IMR-90 (cell line): ENCODE measurements at regions not wholly inside any gene's neighbourhood (a gene's known extent, or its start where the extent isn't known, plus 50 kb on each side); places are given as distances from the start of the nearest gene placed in this dataset.

Source experiments
- ATAC-seq: fragments of 200-7000 bp; cut with Tn5 transposase; 2 replicates; pipeline ENCODE4 v1.9.1; 2020; ENCODE audit warnings: low read depth, mild to moderate bottlenecking, moderate library complexity
- BruUV-seq: library from RNA; stranded (reverse); fragments of 400-500 nt; replicated peaks from 2 replicates; lab custom pipeline; 2021; lab: Mats Ljungman, UMichigan
- CTCF ChIA-PET: fragments of 300-600 bp; formaldehyde crosslinking; extraction: SDS; loops from one replicate; lab custom pipeline; 2021; ENCODE audit warnings: antibody characterized with exemption; lab: Yijun Ruan, JAX
- POLR2A ChIA-PET: fragments of 300-600 bp; sonication (Branson Sonifier 250); formaldehyde crosslinking; loops from one replicate; lab custom pipeline; 2022; ENCODE audit warnings: antibody characterized with exemption; ENCODE audit not compliant: unreplicated experiment; lab: Charles Lee
- DNase-seq: peaks from one replicate; pipeline ENCODE4 v3.0.0; 2013
- H2AFZ ChIP-seq: replicated peaks from 2 replicates; pipeline ENCODE3; 2013; ENCODE audit warnings: low read length, mild to moderate bottlenecking; ENCODE audit not compliant: poor library complexity
- H2AK5ac ChIP-seq: 2 replicates; pipeline ENCODE4 v1.6.1; 2013; ENCODE audit warnings: low read depth, low read length, inconsistent platforms
- H2AK9ac ChIP-seq: replicated peaks from 2 replicates; pipeline ENCODE3; 2013; ENCODE audit warnings: mild to moderate bottlenecking, low read depth, low read length, moderate library complexity; ENCODE audit not compliant: poor library complexity
- H2BK120ac ChIP-seq: 2 replicates; pipeline ENCODE4 v1.6.1; 2013; ENCODE audit warnings: low read depth, low read length, inconsistent platforms
- H2BK15ac ChIP-seq: 3 replicates; pipeline ENCODE4 v1.6.1; 2013; ENCODE audit warnings: low read depth, low read length, inconsistent platforms
- H2BK20ac ChIP-seq: 2 replicates; pipeline ENCODE4 v1.6.1; 2013; ENCODE audit warnings: low read depth, mild to moderate bottlenecking, inconsistent platforms, low read length, moderate library complexity
- H2BK5ac ChIP-seq: 2 replicates; pipeline ENCODE4 v1.6.1; 2013; ENCODE audit warnings: mild to moderate bottlenecking, low read depth, low read length, inconsistent platforms; ENCODE audit not compliant: poor library complexity, severe bottlenecking
- H3K14ac ChIP-seq: replicated peaks from 2 replicates; pipeline ENCODE4 v1.6.1; 2013; ENCODE audit warnings: low read depth, low read length, inconsistent platforms
- H3K18ac ChIP-seq: 2 replicates; pipeline ENCODE4 v1.6.1; 2013; ENCODE audit warnings: low read depth, low read length, control low read depth
- H3K23ac ChIP-seq: 2 replicates; pipeline ENCODE4 v1.6.1; 2013; ENCODE audit warnings: low read depth, low read length, inconsistent platforms
- H3K27ac ChIP-seq: 2 replicates; pipeline ENCODE4 v1.5.1; 2013; ENCODE audit warnings: mild to moderate bottlenecking, control low read depth, low read length; ENCODE audit not compliant: insufficient read depth
- H3K27me3 ChIP-seq: 2 replicates; pipeline ENCODE4 v1.6.1; 2013; ENCODE audit warnings: low read length; ENCODE audit not compliant: control insufficient read depth, insufficient read depth
- H3K36me3 ChIP-seq: 2 replicates; pipeline ENCODE4 v1.6.1; 2013; ENCODE audit warnings: low read length, mixed read lengths; ENCODE audit not compliant: control insufficient read depth, insufficient read depth
- H3K4ac ChIP-seq: 2 replicates; pipeline ENCODE4 v1.6.1; 2013; ENCODE audit warnings: low read depth, low read length, inconsistent platforms
- H3K4me1 ChIP-seq: 2 replicates; pipeline ENCODE4 v1.6.1; 2013; ENCODE audit warnings: low read length, mixed read lengths; ENCODE audit not compliant: control insufficient read depth, insufficient read depth
- H3K4me2 ChIP-seq: 2 replicates; pipeline ENCODE4 v1.6.1; 2013; ENCODE audit warnings: low read depth, mild to moderate bottlenecking, control low read depth, low read length, moderate library complexity
- H3K4me3 ChIP-seq: 2 replicates; pipeline ENCODE4 v1.5.1; 2013; ENCODE audit warnings: low read depth, mild to moderate bottlenecking, control low read depth, low read length, moderate library complexity; ENCODE audit not compliant: insufficient read depth
- H3K56ac ChIP-seq: 2 replicates; pipeline ENCODE4 v1.6.1; 2013; ENCODE audit warnings: low read length, inconsistent platforms; ENCODE audit not compliant: insufficient read depth; ENCODE audit errors: extremely low read depth
- H3K79me1 ChIP-seq, 2 experiments: 2 replicates each; pipeline ENCODE4 v1.6.1; 2013; ENCODE audit warnings: low read length in 2 of 2, inconsistent platforms in 1 of 2, low read depth in 1 of 2
- H3K9ac ChIP-seq: 2 replicates; pipeline ENCODE4 v1.6.1; 2013; ENCODE audit warnings: low read depth, low read length, control low read depth
- H3K9me1 ChIP-seq: 2 replicates; pipeline ENCODE4 v1.6.1; 2013; ENCODE audit warnings: low read length, inconsistent platforms; ENCODE audit not compliant: insufficient read depth
- H3K9me3 ChIP-seq: 2 replicates; pipeline ENCODE4 v1.6.1; 2013; ENCODE audit warnings: low read length; ENCODE audit not compliant: control insufficient read depth, insufficient read depth
- H4K20me1 ChIP-seq: 2 replicates; pipeline ENCODE4 v1.6.1; 2013; ENCODE audit warnings: low read length, inconsistent platforms; ENCODE audit not compliant: insufficient read depth
- H4K5ac ChIP-seq: 2 replicates; pipeline ENCODE4 v1.6.1; 2013; ENCODE audit warnings: mild to moderate bottlenecking, low read depth, low read length, control low read depth
- H4K8ac ChIP-seq, 2 experiments: 2 replicates each; pipeline ENCODE4 v1.6.1; 2013; ENCODE audit warnings: low read depth in 2 of 2, low read length in 2 of 2, control low read depth in 1 of 2, inconsistent platforms in 1 of 2
- H4K91ac ChIP-seq: 2 replicates; pipeline ENCODE4 v1.6.1; 2013; ENCODE audit warnings: low read depth, low read length, inconsistent platforms; ENCODE audit not compliant: insufficient read depth
- BHLHE40 ChIP-seq: fragments of 150-350 bp; IDR thresholded peaks from 2 replicates; pipeline ENCODE4 v1.6.1; 2016; ENCODE audit warnings: mild to moderate bottlenecking, low read depth, low read length
- CEBPB ChIP-seq: IDR thresholded peaks from 2 replicates; pipeline ENCODE4 v1.6.1; 2012; ENCODE audit warnings: low read depth, low read length, improper control_type of control experiment
- CHD1 ChIP-seq: IDR thresholded peaks from 2 replicates; pipeline ENCODE4 v1.6.1; 2012; ENCODE audit warnings: low read depth, low read length, improper control_type of control experiment
- ELK1 ChIP-seq: fragments of 150-350 bp; IDR thresholded peaks from 2 replicates; pipeline ENCODE4 v1.6.1; 2016; ENCODE audit warnings: low read depth, mild to moderate bottlenecking, low read length, moderate library complexity, borderline replicate concordance
- MAFK ChIP-seq: IDR thresholded peaks from 2 replicates; pipeline ENCODE4 v1.6.1; 2012; ENCODE audit warnings: low read depth, low read length, improper control_type of control experiment
- MAZ ChIP-seq: IDR thresholded peaks from 2 replicates; pipeline ENCODE4 v1.6.1; 2012; ENCODE audit warnings: low read depth, mild to moderate bottlenecking, low read length, improper control_type of control experiment, moderate library complexity, borderline replicate concordance
- MXI1 ChIP-seq: IDR thresholded peaks from 2 replicates; pipeline ENCODE4 v1.6.1; 2012; ENCODE audit warnings: low read depth, mild to moderate bottlenecking, low read length, moderate library complexity, borderline replicate concordance
- NFE2L2 ChIP-seq: fragments of 150-350 bp; IDR thresholded peaks from 2 replicates; pipeline ENCODE4 v1.6.1; 2016; ENCODE audit warnings: low read depth, mild to moderate bottlenecking, low read length
- POLR2A ChIP-seq: IDR thresholded peaks from 2 replicates; pipeline ENCODE4 v1.6.1; 2012; ENCODE audit warnings: mild to moderate bottlenecking, low read depth, low read length
- RAD21 ChIP-seq: IDR thresholded peaks from 2 replicates; pipeline ENCODE4 v1.6.1; 2012; ENCODE audit warnings: low read length, improper control_type of control experiment
- RCOR1 ChIP-seq: IDR thresholded peaks from 2 replicates; pipeline ENCODE4 v1.6.1; 2012; ENCODE audit warnings: mild to moderate bottlenecking, low read length, improper control_type of control experiment; ENCODE audit not compliant: insufficient replicate concordance
- RFX5 ChIP-seq: IDR thresholded peaks from 2 replicates; pipeline ENCODE4 v1.8.0; 2012; ENCODE audit warnings: low read depth, mild to moderate bottlenecking, low read length, moderate library complexity
- SMC3 ChIP-seq: fragments of 150-350 bp; IDR thresholded peaks from 2 replicates; pipeline ENCODE4 v1.6.1; 2016; ENCODE audit warnings: low read depth, mild to moderate bottlenecking, antibody characterized with exemption, low read length, moderate library complexity
- WGBS, 2 experiments: methylation state at CpG; one replicate each; pipeline versions ENCODE4 v1.1.5 to v1.1.7; 2013; ENCODE audit warnings: missing lambda C conversion rate in 2 of 2; ENCODE audit not compliant: insufficient read length in 1 of 2; ENCODE audit errors: extremely low coverage in 2 of 2; 5-methylcytosine and 5-hydroxymethylcytosine counted together
- dilution Hi-C: fragments of 300-500 bp; cut with HindIII; formaldehyde crosslinking; loops from one replicate; pipeline ENCODE4 v1.14.3; 2018; ENCODE audit warnings: low sequenced_read_pairs; ENCODE audit not compliant: unreplicated experiment
- in situ Hi-C: fragments of 300-500 bp; cut with MboI; formaldehyde crosslinking; loops from 3 replicates; pipeline ENCODE4 v1.14.3; 2019; ENCODE audit warnings: low sequenced_read_pairs, inconsistent platforms, mixed read lengths
- intact Hi-C: fragments of 100-400 bp; cut with micrococcal nuclease; formaldehyde crosslinking; loops from 2 replicates; pipeline ENCODE4 v1.10.0; 2022
- TF ChIP-seq, protein P1 (sequence below): conservative IDR thresholded peaks from 2 replicates; pipeline ENCODE4 v1.5.1; 2012; ENCODE audit warnings: mild to moderate bottlenecking, low read depth, low read length, improper control_type of control experiment
- TF ChIP-seq, protein P2 (sequence below): fragments of 150-350 bp; IDR thresholded peaks from 2 replicates; pipeline ENCODE4 v1.6.1; 2017; ENCODE audit warnings: mild to moderate bottlenecking, antibody characterized with exemption, low read length, low read depth

GRCh38 chr6:167442796-167443680, 118.2 kb downstream of the TTLL2 start:
- Histone ChIP-seq H3K27me3 (no peaks in the 10 kb centered on the region), H4K91ac (no peak overlapping the region), H3K27ac (no peak overlapping the region), H3K4ac (no peak overlapping the region), H3K4me2 (no peak overlapping the region), H2BK5ac (no peak overlapping the region), H3K9me3 (peaks cover 31% of the 10 kb centered on the region), H3K36me3 (no peaks in the 10 kb centered on the region), H2BK15ac (no peak overlapping the region), H2AK9ac (no peak overlapping the region), H3K9me1 (no peaks in the 10 kb centered on the region), H2AFZ (no peak overlapping the region), H4K8ac (no peak overlapping the region), H3K9ac (no peak overlapping the region), H4K20me1 (no peaks in the 10 kb centered on the region), H3K56ac (no peak overlapping the region), H3K4me3 (no peak overlapping the region), H3K23ac (no peak overlapping the region), H3K4me1 (no peaks in the 10 kb centered on the region), H3K14ac (no peak overlapping the region), H2BK120ac (no peak overlapping the region), H2AK5ac (no peak overlapping the region), H3K18ac (no peak overlapping the region), H2BK20ac (no peak overlapping the region), H3K79me1 (no peaks in the 10 kb centered on the region), H4K5ac (no peak overlapping the region)
- intact Hi-C loops (no loop called here), dilution Hi-C loops (no loop called here), in situ Hi-C loops (no loop called here)
- DNase-seq (no peak), ATAC-seq (no peak)
- ChIA-PET CTCF (no interaction called here), POLR2A (no interaction called here)
- WGBS, 2 experiments = 35% methylated on average over 4 of the region's 15 CpGs; no CpG with 5 or more reads in 1 of the 2 experiments
- no peak for TF ChIP-seq MAFK
- no peak for TF ChIP-seq POLR2A
- TF ChIP-seq CHD1 = no peak
- no peak for TF ChIP-seq RFX5
- no peak for TF ChIP-seq MXI1
- no peak for TF ChIP-seq CEBPB
- no peak for TF ChIP-seq BHLHE40
- no peak for TF ChIP-seq MAZ
- no peak for TF ChIP-seq NFE2L2
- TF ChIP-seq SMC3 = no peak
- TF ChIP-seq, protein P1, sequence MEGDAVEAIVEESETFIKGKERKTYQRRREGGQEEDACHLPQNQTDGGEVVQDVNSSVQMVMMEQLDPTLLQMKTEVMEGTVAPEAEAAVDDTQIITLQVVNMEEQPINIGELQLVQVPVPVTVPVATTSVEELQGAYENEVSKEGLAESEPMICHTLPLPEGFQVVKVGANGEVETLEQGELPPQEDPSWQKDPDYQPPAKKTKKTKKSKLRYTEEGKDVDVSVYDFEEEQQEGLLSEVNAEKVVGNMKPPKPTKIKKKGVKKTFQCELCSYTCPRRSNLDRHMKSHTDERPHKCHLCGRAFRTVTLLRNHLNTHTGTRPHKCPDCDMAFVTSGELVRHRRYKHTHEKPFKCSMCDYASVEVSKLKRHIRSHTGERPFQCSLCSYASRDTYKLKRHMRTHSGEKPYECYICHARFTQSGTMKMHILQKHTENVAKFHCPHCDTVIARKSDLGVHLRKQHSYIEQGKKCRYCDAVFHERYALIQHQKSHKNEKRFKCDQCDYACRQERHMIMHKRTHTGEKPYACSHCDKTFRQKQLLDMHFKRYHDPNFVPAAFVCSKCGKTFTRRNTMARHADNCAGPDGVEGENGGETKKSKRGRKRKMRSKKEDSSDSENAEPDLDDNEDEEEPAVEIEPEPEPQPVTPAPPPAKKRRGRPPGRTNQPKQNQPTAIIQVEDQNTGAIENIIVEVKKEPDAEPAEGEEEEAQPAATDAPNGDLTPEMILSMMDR = no peak
- TF ChIP-seq ELK1 = no peak
- no peak for TF ChIP-seq RAD21
- no peak for TF ChIP-seq RCOR1
- TF ChIP-seq, protein P2, sequence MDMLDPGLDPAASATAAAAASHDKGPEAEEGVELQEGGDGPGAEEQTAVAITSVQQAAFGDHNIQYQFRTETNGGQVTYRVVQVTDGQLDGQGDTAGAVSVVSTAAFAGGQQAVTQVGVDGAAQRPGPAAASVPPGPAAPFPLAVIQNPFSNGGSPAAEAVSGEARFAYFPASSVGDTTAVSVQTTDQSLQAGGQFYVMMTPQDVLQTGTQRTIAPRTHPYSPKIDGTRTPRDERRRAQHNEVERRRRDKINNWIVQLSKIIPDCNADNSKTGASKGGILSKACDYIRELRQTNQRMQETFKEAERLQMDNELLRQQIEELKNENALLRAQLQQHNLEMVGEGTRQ = no peak
- no TSS peak for BruUV-seq
